Renal pelvis (tissue), 1 donor: ENCODE measurements at regions not wholly inside any gene's neighbourhood (a gene's known extent, or its start where the extent isn't known, plus 50 kb on each side); places are given as distances from the start of the nearest gene placed in this dataset.

ENCODE experiments used
- DNase-seq: peaks from one replicate; pipeline ENCODE4 v3.0.0-alpha.2; 2013

GRCh38 chr5:165809914-165810313, 2304.5 kb downstream of the MAT2B start:
- no peak for DNase-seq

GRCh38 chr5:165829504-165829903, 2324.1 kb downstream of the MAT2B start:
- DNase-seq, result no peak

GRCh38 chr5:165834891-165835290, 2329.5 kb downstream of the MAT2B start:
- no peak for DNase-seq

GRCh38 chr5:165836046-165836445, 2330.6 kb downstream of the MAT2B start:
- DNase-seq, result no peak

GRCh38 chr5:165837286-165837685, 2331.9 kb downstream of the MAT2B start:
- DNase-seq, result no peak

GRCh38 chr5:165844571-165844970, 2339.2 kb downstream of the MAT2B start:
- DNase-seq, result no peak

GRCh38 chr5:165858118-165858517, 2352.7 kb downstream of the MAT2B start:
- no peak for DNase-seq

- no peak for DNase-seq
Observed at GRCh38 chr5:165859251-165859650, 2353.8 kb downstream of the MAT2B start.

- no peak for DNase-seq
Observed at GRCh38 chr5:165863239-165863638, 2357.8 kb downstream of the MAT2B start.

GRCh38 chr5:165871291-165871690, 2365.9 kb downstream of the MAT2B start:
- peak; percentile 4 for DNase-seq

- DNase-seq, result no peak
Observed at GRCh38 chr5:165874851-165875250, 2369.4 kb downstream of the MAT2B start.

GRCh38 chr5:165876538-165876937, 2371.1 kb downstream of the MAT2B start:
- no peak for DNase-seq

- no peak for DNase-seq
Observed at GRCh38 chr5:165877475-165877874, 2372.1 kb downstream of the MAT2B start.

- DNase-seq, result no peak
Observed at GRCh38 chr5:165881259-165881658, 2375.8 kb downstream of the MAT2B start.

- no peak for DNase-seq
Observed at GRCh38 chr5:165882099-165882498, 2376.7 kb downstream of the MAT2B start.

- no peak for DNase-seq
Observed at GRCh38 chr5:165885623-165886350, 2380.4 kb downstream of the MAT2B start.

GRCh38 chr5:165887147-165887546, 2381.7 kb downstream of the MAT2B start:
- DNase-seq, result no peak

GRCh38 chr5:165892383-165892782, 2387.0 kb downstream of the MAT2B start:
- DNase-seq, result no peak

- DNase-seq, result no peak
Observed at GRCh38 chr5:165894916-165895315, 2389.5 kb downstream of the MAT2B start.

GRCh38 chr5:165903835-165904234, 2387.6 kb upstream of the WWC1 start:
- no peak for DNase-seq

GRCh38 chr5:165906871-165907270, 2384.6 kb upstream of the WWC1 start:
- DNase-seq, result no peak

GRCh38 chr5:165913059-165913458, 2378.4 kb upstream of the WWC1 start:
- no peak for DNase-seq

GRCh38 chr5:165914456-165914855, 2377.0 kb upstream of the WWC1 start:
- no peak for DNase-seq

- DNase-seq, result no peak
Observed at GRCh38 chr5:165919196-165919595, 2372.2 kb upstream of the WWC1 start.
